ENCODE measurements at regions not wholly inside any gene's neighbourhood (a gene's known extent, or its start where the extent isn't known, plus 50 kb on each side); places are given as distances from the start of the nearest gene placed in this dataset.

GRCh38 chr13:22387899-22388298, 717.0 kb downstream of the FGF9 start:
- TF ChIP-seq CTCF (IDR thresholded peaks at IDR 0.05; ENCODE audit: extremely low read depth in 1 of 2, insufficient read depth in 1 of 2, low read depth in 1 of 2, low read length in 2 of 2): no peak
- no peak for TF ChIP-seq MAX (IDR thresholded peaks at IDR 0.05; ENCODE audit: insufficient read depth, insufficient read length)
- no peak for TF ChIP-seq EZH2 (IDR thresholded peaks at IDR 0.05; ENCODE audit: borderline replicate concordance, low read depth, low read length, severe bottlenecking)

Measured in endothelial cell of umbilical vein (primary cell).